Endodermal cell (in vitro differentiated cells): ENCODE measurements at regions not wholly inside any gene's neighbourhood (a gene's known extent, or its start where the extent isn't known, plus 50 kb on each side); places are given as distances from the start of the nearest gene placed in this dataset.

ENCODE experiments used
- DNase-seq: peaks from one replicate; pipeline ENCODE4 v3.0.0-alpha.2; 2017
- H3K27ac ChIP-seq: 2 replicates; pipeline ENCODE4 v1.5.1; 2013; ENCODE audit warnings: mild to moderate bottlenecking, low read depth, low read length, moderate library complexity
- H3K27me3 ChIP-seq: 2 replicates; pipeline ENCODE4 v1.6.1; 2013; ENCODE audit warnings: mild to moderate bottlenecking, low read length, moderate library complexity; ENCODE audit not compliant: insufficient read depth, control insufficient read depth, poor library complexity, severe bottlenecking
- H3K36me3 ChIP-seq: 2 replicates; pipeline ENCODE4 v1.7.0; 2013; ENCODE audit warnings: mild to moderate bottlenecking, low read length, moderate library complexity; ENCODE audit not compliant: control insufficient read depth, insufficient read depth
- H3K4me1 ChIP-seq: one replicate; pipeline ENCODE4 v1.7.0; 2013; ENCODE audit warnings: low read length; ENCODE audit not compliant: control insufficient read depth, insufficient read depth
- H3K4me3 ChIP-seq: 2 replicates; pipeline ENCODE4 v1.5.1; 2013; ENCODE audit warnings: mild to moderate bottlenecking, low read length, moderate library complexity
- H3K9ac ChIP-seq: 2 replicates; pipeline ENCODE4 v1.6.1; 2013; ENCODE audit warnings: mild to moderate bottlenecking, low read length, moderate library complexity; ENCODE audit not compliant: poor library complexity, severe bottlenecking; ENCODE audit errors: extremely low read depth
- H3K9me3 ChIP-seq: 2 replicates; pipeline ENCODE4 v1.6.1; 2013; ENCODE audit warnings: mild to moderate bottlenecking, low read length, moderate library complexity; ENCODE audit not compliant: control insufficient read depth
- H3K27ac Mint-ChIP-seq: 2 replicates; pipeline ENCODE4 v1.8.0; 2020; ENCODE audit warnings: mixed read lengths
- H3K27me3 Mint-ChIP-seq: 2 replicates; pipeline ENCODE4 v1.8.0; 2021; ENCODE audit warnings: mild to moderate bottlenecking, mixed read lengths; ENCODE audit not compliant: insufficient read depth
- H3K36me3 Mint-ChIP-seq: 2 replicates; pipeline ENCODE4 v1.8.0; 2020; ENCODE audit warnings: low read depth, mixed read lengths
- H3K4me1 Mint-ChIP-seq: 2 replicates; pipeline ENCODE4 v1.8.0; 2020; ENCODE audit warnings: mixed read lengths
- H3K4me3 Mint-ChIP-seq: 2 replicates; pipeline ENCODE4 v1.8.0; 2020; ENCODE audit warnings: mild to moderate bottlenecking, moderate library complexity, mixed read lengths
- H3K9me3 Mint-ChIP-seq: 2 replicates; pipeline ENCODE4 v1.8.0; 2020; ENCODE audit warnings: mild to moderate bottlenecking, mixed read lengths
- CTCF ChIP-seq: fragments of 200-600 bp; sonication (generic); conservative IDR thresholded peaks from 2 replicates; pipeline ENCODE4 v1.5.0; 2021; ENCODE audit warnings: antibody characterized with exemption, mild to moderate bottlenecking
- WGBS, 2 experiments: methylation state at CpG; one replicate each; pipeline versions ENCODE4 v1.1.5 to v1.1.7; 2013; ENCODE audit warnings: missing lambda C conversion rate in 2 of 2, mixed read lengths in 1 of 2; ENCODE audit not compliant: insufficient coverage in 1 of 2, insufficient read length in 1 of 2; 5-methylcytosine and 5-hydroxymethylcytosine counted together

- Mint-ChIP-seq H3K27me3 (no peaks in the 10 kb centered on the region), H3K27ac (no peak overlapping the region), H3K9me3 (peaks cover 4% of the 10 kb centered on the region), H3K4me3 (no peak overlapping the region), H3K36me3 (peaks cover 3% of the 10 kb centered on the region), H3K4me1 (peaks cover 22% of the 10 kb centered on the region)
- Histone ChIP-seq H3K27ac (no peak overlapping the region), H3K9me3 (no peaks in the 10 kb centered on the region), H3K27me3 (no peaks in the 10 kb centered on the region), H3K4me3 (no peak overlapping the region), H3K36me3 (no peaks in the 10 kb centered on the region), H3K4me1 (no peaks in the 10 kb centered on the region), H3K9ac (no peak overlapping the region)
- 79% methylated on average over 1 of the region's 1 CpG; no CpG with 5 or more reads in 1 of the 2 experiments for WGBS, 2 experiments
- no peak for TF ChIP-seq CTCF
- no peak for DNase-seq
Observed at GRCh38 chrX:43500246-43500645, 155.9 kb upstream of the MAOA start.

- no peaks in the 10 kb centered on the region for H3K27me3 Mint-ChIP-seq
- DNase-seq = no peak
- Histone ChIP-seq H3K9me3 (no peaks in the 10 kb centered on the region), H3K4me3 (no peak overlapping the region), H3K36me3 (no peaks in the 10 kb centered on the region), H3K27ac (no peak overlapping the region), H3K27me3 (no peaks in the 10 kb centered on the region), H3K4me1 (no peaks in the 10 kb centered on the region), H3K9ac (no peak overlapping the region)
- no peak overlapping the region for H3K4me3 Mint-ChIP-seq
- no peak overlapping the region for H3K27ac Mint-ChIP-seq
- TF ChIP-seq CTCF = no peak
- peaks cover 3% of the 10 kb centered on the region for H3K36me3 Mint-ChIP-seq
- peaks cover 22% of the 10 kb centered on the region for H3K4me1 Mint-ChIP-seq
- 71% methylated on average over 2 of the region's 2 CpGs; no CpG with 5 or more reads in 1 of the 2 experiments for whole genome bisulfite sequencing, 2 experiments
- peaks cover 4% of the 10 kb centered on the region for H3K9me3 Mint-ChIP-seq
Observed at GRCh38 chrX:43500996-43501694, 155.0 kb upstream of the MAOA start.

GRCh38 chrX:43504394-43504793 is 151.7 kb upstream of the MAOA start:
- H3K27me3 Mint-ChIP-seq = no peaks in the 10 kb centered on the region

More at GRCh38 chrX:43504394-43504793, 151.7 kb upstream of the MAOA start:
- Histone ChIP-seq H3K4me3 (no peak overlapping the region), H3K27ac (no peak overlapping the region), H3K36me3 (no peaks in the 10 kb centered on the region), H3K9ac (no peak overlapping the region), H3K4me1 (no peaks in the 10 kb centered on the region), H3K9me3 (no peaks in the 10 kb centered on the region), H3K27me3 (no peaks in the 10 kb centered on the region)
- Mint-ChIP-seq H3K36me3 (no peaks in the 10 kb centered on the region), H3K4me3 (no peak overlapping the region), H3K9me3 (no peaks in the 10 kb centered on the region), H3K4me1 (peaks cover 22% of the 10 kb centered on the region), H3K27ac (no peak overlapping the region)
- no peak for TF ChIP-seq CTCF
- DNase-seq = no peak
